GM12878 (cell line): ENCODE measurements at regions not wholly inside any gene's neighbourhood (a gene's known extent, or its start where the extent isn't known, plus 50 kb on each side); places are given as distances from the start of the nearest gene placed in this dataset.

ENCODE experiments used
- ATAC-seq: fragments of 200-7000 bp; cut with Tn5 transposase; 3 replicates; pipeline ENCODE4 v1.9.1; 2020; ENCODE audit warnings: mild to moderate bottlenecking, moderate library complexity
- BruUV-seq: library from RNA; stranded (reverse); fragments of 400-500 nt; replicated peaks from 2 replicates; lab custom pipeline; 2021; lab: Mats Ljungman, UMichigan
- CTCF ChIA-PET: fragments of 300-600 bp; sonication (Branson Sonifier 250); formaldehyde crosslinking; extraction: SDS; loops from one replicate; lab custom pipeline; 2021; ENCODE audit warnings: inconsistent platforms; lab: Yijun Ruan, JAX
- POLR2A ChIA-PET: fragments of 350-600 bp; formaldehyde crosslinking; extraction: SDS; loops from one replicate; lab custom pipeline; 2021; ENCODE audit warnings: inconsistent platforms; lab: Charles Lee
- RAD21 ChIA-PET: fragments of 300-600 bp; sonication (Branson Sonifier 250); formaldehyde crosslinking; loops from one replicate; lab custom pipeline; 2023; ENCODE audit warnings: antibody characterized with exemption; ENCODE audit not compliant: unreplicated experiment; lab: Charles Lee
- SMC1A ChIA-PET: fragments of 300-600 bp; sonication (Branson Sonifier 250); formaldehyde crosslinking; loops from one replicate; lab custom pipeline; 2023; ENCODE audit not compliant: unreplicated experiment, uncharacterized antibody; lab: Charles Lee
- DNase-seq: peaks from one replicate; pipeline ENCODE4 v3.0.0-alpha.2; 2011; ENCODE audit warnings: low read depth, low spot score
- FAIRE-seq: peaks from 3 replicates; lab custom pipeline; 2011; peaks lifted over from hg19 to GRCh38; lab: Jason Lieb, UNC
- H2AFZ ChIP-seq: 2 replicates; pipeline ENCODE4 v1.6.0; 2011; ENCODE audit warnings: low read depth, low read length, control low read depth; ENCODE audit not compliant: control insufficient read depth
- H3K27ac ChIP-seq: 2 replicates; pipeline ENCODE4 v1.5.1; 2011; ENCODE audit warnings: control low read depth; ENCODE audit not compliant: control insufficient read depth, insufficient read depth
- H3K27me3 ChIP-seq, 2 experiments: replicated peaks in 1 of 2; 2 replicates each; pipeline versions ENCODE4 v1.6.0 to v1.6.1; 2011; ENCODE audit warnings: low read length in 1 of 2; ENCODE audit not compliant: control insufficient read depth in 2 of 2, insufficient read depth in 2 of 2
- H3K36me3 ChIP-seq, 2 experiments: 2 replicates each; pipeline ENCODE4 v1.5.1; 2011; ENCODE audit warnings: low read length in 1 of 2; ENCODE audit not compliant: control insufficient read depth in 2 of 2, insufficient read depth in 2 of 2
- H3K4me1 ChIP-seq: 2 replicates; pipeline ENCODE4 v1.6.1; 2011; ENCODE audit warnings: mild to moderate bottlenecking, low read length, moderate library complexity, mixed read lengths; ENCODE audit not compliant: control insufficient read depth, insufficient read depth
- H3K4me2 ChIP-seq: 2 replicates; pipeline ENCODE4 v1.6.0; 2011; ENCODE audit warnings: control low read depth; ENCODE audit not compliant: control insufficient read depth, insufficient read depth
- H3K4me3 ChIP-seq: fragments of 200-600 bp; sonication (generic); 2 replicates; pipeline ENCODE4 v1.5.1; 2016
- H3K79me2 ChIP-seq: 2 replicates; pipeline ENCODE4 v1.6.0; 2011; ENCODE audit warnings: low read length; ENCODE audit not compliant: control insufficient read depth, insufficient read depth
- H3K9ac ChIP-seq: 2 replicates; pipeline ENCODE4 v1.8.0; 2011; ENCODE audit warnings: low read length, control low read depth, mixed read lengths; ENCODE audit not compliant: control insufficient read depth, insufficient read depth
- H3K9me3 ChIP-seq: replicated peaks from 3 replicates; pipeline ENCODE4 v1.5.1; 2011; ENCODE audit warnings: mild to moderate bottlenecking, low read length; ENCODE audit not compliant: control insufficient read depth, insufficient read depth
- H4K20me1 ChIP-seq: 2 replicates; pipeline ENCODE4 v1.6.0; 2011; ENCODE audit not compliant: control insufficient read depth, insufficient read depth
- EGR1 ChIP-seq, 2 experiments: IDR thresholded peaks; 1 replicate in 1 of 2; 2 replicates in 1 of 2; pipeline ENCODE4 v1.6.1; 2011 to 2012; ENCODE audit warnings: low read depth in 2 of 2, low read length in 2 of 2, borderline replicate concordance in 1 of 2, mild to moderate bottlenecking in 1 of 2, moderate library complexity in 1 of 2
- GABPA ChIP-seq: IDR thresholded peaks from 2 replicates; pipeline ENCODE4 v1.6.1; 2014; ENCODE audit warnings: antibody characterized with exemption, low read depth, mild to moderate bottlenecking, inconsistent platforms
- IKZF1 ChIP-seq: fragments of 450-650 bp; conservative IDR thresholded peaks from 2 replicates; pipeline ENCODE4 v1.6.1; 2017; ENCODE audit warnings: antibody characterized with exemption, mild to moderate bottlenecking
- RELA ChIP-seq: fragments of 450-650 bp; IDR thresholded peaks from 2 replicates; pipeline ENCODE4 v1.8.0; 2014; ENCODE audit warnings: borderline replicate concordance; ENCODE audit not compliant: partially characterized antibody
- YY1 ChIP-seq: IDR thresholded peaks from 2 replicates; pipeline ENCODE4 v1.6.1; 2011; ENCODE audit warnings: low read depth, mild to moderate bottlenecking, low read length
- ZBTB4 ChIP-seq: fragments of 450-650 bp; formaldehyde crosslinking; IDR thresholded peaks from 2 replicates; pipeline ENCODE4 v1.4.0; 2022; ENCODE audit warnings: mild to moderate bottlenecking, moderate library complexity
- ZNF24 ChIP-seq: fragments of 450-650 bp; IDR thresholded peaks from 2 replicates; pipeline ENCODE4 v1.6.1; 2017; ENCODE audit warnings: antibody characterized with exemption, mild to moderate bottlenecking
- WGBS: methylation state at CpG from one replicate; pipeline ENCODE4 v1.1.6; 2016; ENCODE audit warnings: low lambda C conversion rate; ENCODE audit not compliant: insufficient replicate concordance, insufficient coverage; ENCODE audit errors: missing lambda C conversion rate; 5-methylcytosine and 5-hydroxymethylcytosine counted together
- in situ Hi-C: fragments of 300-500 bp; cut with MboI; formaldehyde crosslinking; loops from 9 replicates; pipeline ENCODE4 v1.14.3; 2018; ENCODE audit warnings: mixed read lengths
- intact Hi-C: fragments of 100-400 bp; cut with micrococcal nuclease; formaldehyde crosslinking; loops from one replicate; pipeline ENCODE4 v1.14.2; 2022; ENCODE audit not compliant: unreplicated experiment

- 40% methylated on average over 4 of the region's 4 CpGs for WGBS
- no peak overlapping the region for H3K4me2 ChIP-seq
- H4K20me1 ChIP-seq: no peaks in the 10 kb centered on the region
- ATAC-seq (no peak), FAIRE-seq (no peak), DNase-seq (no peak)
- ChIA-PET POLR2A (no interaction called here), RAD21 (no interaction called here), SMC1A (no interaction called here), CTCF (interaction anchor here (1.6 to 1.8 kb wide), 2 partner anchors 22 to 198 kb away, joined by 5 to 8 read pairs; no protein-coding TSS in a partner anchor)
- H3K9me3 ChIP-seq: no peaks in the 10 kb centered on the region
- no peaks in the 10 kb centered on the region for H3K36me3 ChIP-seq
- no peak overlapping the region for H3K4me3 ChIP-seq
- 0 out of 2 replicates have a peak, but pooled peaks cover 2% of the 10 kb centered on the region for H3K4me1 ChIP-seq
- H3K9ac ChIP-seq: no peak overlapping the region
- no peak overlapping the region for H3K27ac ChIP-seq
- in situ Hi-C loops: no loop called here
- no TSS peak for BruUV-seq
- intact Hi-C loops: no loop called here
- H2AFZ ChIP-seq: no peak overlapping the region
- H3K27me3 ChIP-seq: no peaks in the 10 kb centered on the region; a peak in 1 of 4 replicates
- TF ChIP-seq IKZF1 (no peak), RELA (no peak), GABPA (no peak), ZNF24 (no peak)
- no peaks in the 10 kb centered on the region for H3K79me2 ChIP-seq
Observed at GRCh38 chr1:117732065-117732797, 126.4 kb downstream of the TENT5C start.

- no peak overlapping the region for H3K4me3 ChIP-seq
- H4K20me1 ChIP-seq: no peaks in the 10 kb centered on the region
- ChIA-PET RAD21 (no interaction called here), SMC1A (no interaction called here), CTCF (interaction anchor here (1.8 kb wide), 1 partner anchor 21 kb away, joined by 8 read pairs; no protein-coding TSS in a partner anchor), POLR2A (no interaction called here)
- TF ChIP-seq EGR1 (IDR thresholded peaks at IDR 0.05; ENCODE audit: borderline replicate concordance in 1 of 2, low read depth in 2 of 2, low read length in 2 of 2) (no peak), ZBTB4 (CRISPR knock-in tag) (no peak), YY1 (no peak)
- H3K9ac ChIP-seq: no peak overlapping the region
- no peak overlapping the region for H3K4me2 ChIP-seq
- ATAC-seq: no peak
- DNase-seq: no peak
- 0 out of 2 replicates have a peak, but pooled peaks cover 2% of the 10 kb centered on the region for H3K4me1 ChIP-seq
- no peak for FAIRE-seq
- H3K27me3 ChIP-seq: no peaks in the 10 kb centered on the region; a peak in 1 of 4 replicates
- WGBS: 64% methylated on average over 7 of the region's 7 CpGs
- no peaks in the 10 kb centered on the region for H3K9me3 ChIP-seq
- BruUV-seq: no TSS peak
- no peak overlapping the region for H3K27ac ChIP-seq
- intact Hi-C loops (no loop called here), in situ Hi-C loops (no loop called here)
- no peaks in the 10 kb centered on the region for H3K79me2 ChIP-seq
- no peaks in the 10 kb centered on the region for H3K36me3 ChIP-seq
- H2AFZ ChIP-seq: no peak overlapping the region
Observed at GRCh38 chr1:117732956-117733355, 127.1 kb downstream of the TENT5C start.
